ENCODE measurements at regions not wholly inside any gene's neighbourhood (a gene's known extent, or its start where the extent isn't known, plus 50 kb on each side); places are given as distances from the start of the nearest gene placed in this dataset.
A peak's percentile ranks its signal among the peaks of the same experiment; 100 is the strongest.
"Not testable (repeated sequence)": the region's sequence is repeated elsewhere in the genome, so short reads cannot be mapped to it uniquely, and the experiment has no call there.

DNA sequence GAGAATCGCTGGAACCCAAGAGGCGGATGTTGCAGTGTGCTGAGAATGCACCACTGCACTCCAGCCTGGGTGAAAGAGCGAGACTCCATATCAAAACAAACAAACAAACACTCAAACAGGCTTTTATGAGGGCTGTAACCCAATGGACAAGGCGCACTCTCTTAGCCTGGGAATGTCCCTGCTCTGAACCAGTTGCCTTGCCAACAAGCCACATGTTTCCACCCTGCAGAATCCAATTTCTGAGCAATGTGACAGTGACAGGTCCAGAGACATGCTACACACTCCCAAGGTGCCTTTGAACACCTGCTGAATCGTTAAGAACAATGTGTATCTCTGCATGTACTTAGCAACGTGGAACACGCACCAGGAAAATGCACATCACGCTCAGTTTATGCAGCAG is 186.8 kb upstream of the AUTS2 start:
- DNase-seq (ENCODE audit: low read depth in 3 of 3, low spot score in 2 of 3), result no peak

DNA sequence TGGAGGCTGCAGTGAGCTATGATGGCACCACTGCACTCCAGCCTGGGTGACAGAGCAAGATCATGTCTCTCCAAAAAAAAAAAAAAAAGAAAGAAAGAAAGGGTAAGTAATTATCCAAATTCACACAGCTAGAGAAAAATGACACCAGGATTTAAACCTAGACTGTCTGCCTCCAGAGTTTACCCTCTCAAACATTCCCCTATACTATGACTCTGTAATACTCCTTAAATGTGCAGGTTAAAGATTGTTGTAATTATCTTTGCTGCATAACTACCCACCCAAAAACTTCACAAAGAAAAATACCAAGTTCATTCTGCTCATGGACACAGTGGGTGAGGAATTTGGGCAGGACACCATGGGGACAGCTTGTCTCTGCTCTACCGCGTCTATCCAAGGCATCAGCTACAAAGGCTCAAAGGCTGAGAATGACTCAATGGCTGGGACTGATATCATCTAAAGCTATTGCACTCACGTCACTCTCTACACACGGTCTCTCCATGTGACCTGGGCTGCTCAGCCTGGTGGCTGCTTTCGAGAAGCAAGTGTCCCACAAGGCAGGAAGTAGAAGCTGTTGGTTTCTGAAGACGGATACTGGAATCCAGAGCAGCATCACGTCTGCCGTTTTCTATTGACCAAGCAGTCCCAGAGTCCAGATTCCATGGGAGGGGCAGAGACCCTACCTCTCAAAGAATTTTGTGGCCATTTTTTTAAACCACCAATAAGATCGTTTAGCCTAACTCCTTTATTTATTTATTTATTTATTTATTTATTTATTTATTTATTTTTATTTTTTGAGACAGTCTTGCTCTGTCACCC is 185.7 kb upstream of the AUTS2 start:
- DNase-seq (ENCODE audit: low read depth in 3 of 3, low spot score in 2 of 3), result no peak

DNA sequence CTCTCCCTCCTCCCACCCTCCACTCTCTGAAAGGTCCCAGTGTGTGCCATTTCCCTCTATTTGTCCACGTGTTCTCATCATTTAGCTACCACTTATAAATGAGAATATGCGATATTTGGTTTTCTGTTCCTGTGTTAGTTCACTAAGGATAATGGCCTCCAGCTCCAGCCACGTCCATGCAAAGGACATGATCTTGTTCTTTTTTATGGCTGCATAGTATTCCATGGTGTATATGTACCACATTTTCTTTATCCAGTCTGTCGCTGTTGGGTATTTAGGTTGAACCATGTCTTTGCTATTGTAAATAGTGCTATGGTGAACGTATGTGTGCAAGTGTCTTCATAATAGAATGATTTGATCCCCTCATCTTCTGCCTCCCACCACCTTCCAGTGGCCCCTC is 183.7 kb upstream of the AUTS2 start:
- DNase-seq (ENCODE audit: low read depth in 3 of 3, low spot score in 2 of 3), result no peak

DNA sequence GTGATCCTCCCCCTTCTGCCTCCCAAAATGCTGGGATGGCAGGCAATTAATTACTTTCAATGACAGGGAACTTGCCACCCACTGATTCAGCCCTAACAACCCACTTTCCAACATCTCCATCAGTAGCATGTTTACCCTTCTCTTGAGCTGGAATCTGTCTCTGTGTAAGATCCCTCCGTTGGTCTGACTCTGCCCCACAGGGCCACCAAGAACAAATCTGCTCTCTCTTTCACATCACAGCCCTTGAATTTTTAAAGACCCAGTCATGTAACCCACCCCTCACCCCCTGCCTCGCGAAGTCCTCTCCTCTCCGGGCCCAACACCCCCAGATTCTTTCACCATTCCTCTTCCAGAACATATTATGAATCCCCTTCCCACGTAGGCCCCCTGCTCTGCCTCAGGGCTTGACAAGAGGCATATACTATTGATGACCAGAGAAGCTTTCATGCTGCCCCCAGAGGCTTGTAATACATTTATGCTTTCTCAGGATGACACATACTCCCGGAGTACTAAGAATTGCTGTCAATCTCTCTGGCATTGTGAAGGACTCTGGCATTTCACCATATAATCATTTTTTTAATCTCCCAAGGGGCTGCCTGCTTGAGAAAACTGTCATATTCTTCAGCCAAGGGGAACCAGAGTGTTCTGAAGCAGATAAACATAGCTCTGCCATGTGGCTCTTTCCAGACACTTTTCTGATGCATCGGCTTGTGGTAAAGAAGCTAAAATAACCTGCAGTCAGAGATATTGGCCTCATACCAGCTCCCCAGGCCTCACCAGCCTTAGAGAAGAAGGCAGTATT is 179.2 kb upstream of the AUTS2 start:
- no peak for DNase-seq (ENCODE audit: low read depth in 3 of 3, low spot score in 2 of 3)

DNA sequence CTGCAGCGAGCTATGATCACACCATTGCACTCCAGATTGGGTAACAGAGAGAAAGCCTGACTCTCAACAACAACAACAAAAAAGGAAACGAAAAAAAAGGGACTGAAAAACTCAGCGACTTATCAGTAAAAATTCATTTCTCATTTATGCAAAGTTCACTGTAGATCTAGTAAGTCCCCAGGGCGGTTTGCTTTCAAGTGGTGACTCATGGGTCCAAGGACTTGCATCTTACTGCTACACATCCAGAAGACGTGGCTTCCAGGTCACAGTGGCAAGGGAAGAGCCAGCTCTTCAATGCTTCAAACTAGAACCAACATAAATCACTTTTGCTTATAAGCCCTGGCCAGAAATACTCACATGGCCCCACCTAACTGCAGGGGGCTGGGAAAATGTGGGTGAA is 178.3 kb upstream of the AUTS2 start:
- no peak for DNase-seq (ENCODE audit: low read depth in 3 of 3, low spot score in 2 of 3)

DNA sequence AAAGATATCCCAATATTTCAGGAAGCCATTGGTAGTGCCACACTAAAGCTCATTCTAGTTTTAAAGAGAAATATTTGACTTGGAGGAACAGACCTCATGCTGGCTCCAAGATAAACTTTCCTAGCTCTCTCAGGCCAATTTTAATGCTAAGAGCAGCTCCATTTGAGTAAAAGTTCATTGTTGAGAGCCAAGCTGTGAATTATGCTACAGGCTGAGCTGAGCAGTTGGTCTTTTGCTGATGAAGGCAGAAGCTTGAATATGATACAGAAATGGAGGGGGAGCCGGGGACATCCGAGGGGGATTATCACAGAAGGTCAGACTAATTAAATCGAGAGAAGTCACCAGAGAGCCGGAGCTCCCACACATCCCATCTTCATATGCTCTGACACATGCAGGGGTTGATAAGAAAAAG is 175.7 kb upstream of the AUTS2 start:
- DNase-seq (ENCODE audit: low read depth in 3 of 3, low spot score in 2 of 3), result no peak

DNA sequence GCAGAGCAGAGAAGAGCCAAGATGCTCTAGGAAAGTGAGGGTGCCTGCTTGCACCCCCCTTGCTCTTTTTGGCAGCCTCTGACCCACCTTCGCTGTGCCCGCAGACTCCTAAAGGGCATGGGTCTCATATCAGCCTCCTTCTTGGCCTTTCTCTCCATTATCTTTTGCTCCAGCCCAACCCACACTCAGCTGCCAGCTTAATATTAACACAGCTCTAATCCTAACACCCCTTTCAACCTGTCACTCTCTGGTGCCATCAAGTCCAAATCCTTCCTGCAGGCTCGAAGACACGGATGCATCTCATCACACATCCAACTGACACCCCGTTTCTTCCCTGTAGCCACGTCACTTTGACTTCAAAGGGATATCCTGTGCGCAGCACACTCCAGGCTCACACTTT is 171.6 kb upstream of the AUTS2 start:
- no peak for DNase-seq (ENCODE audit: low read depth in 3 of 3, low spot score in 2 of 3)

DNA sequence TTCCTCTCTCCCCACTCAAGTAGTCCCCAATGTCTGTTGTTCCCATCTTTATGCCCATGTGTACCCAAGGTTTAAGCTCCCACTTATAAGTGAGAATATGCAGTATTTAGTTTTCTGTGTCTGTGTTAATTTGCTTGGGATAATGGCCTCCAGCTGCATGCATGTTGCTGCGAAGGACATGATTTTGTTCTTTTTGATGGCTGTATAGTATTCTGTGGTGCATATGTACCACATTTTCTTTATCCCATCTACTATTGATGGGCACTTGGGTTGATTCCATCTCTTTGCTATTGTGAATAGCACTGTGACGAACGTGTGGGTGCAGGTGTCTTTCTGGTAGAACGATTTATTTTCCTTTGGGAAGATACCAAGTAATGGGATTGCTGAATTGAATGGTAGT is 170.2 kb upstream of the AUTS2 start:
- no peak for DNase-seq (ENCODE audit: low read depth in 3 of 3, low spot score in 2 of 3)

DNA sequence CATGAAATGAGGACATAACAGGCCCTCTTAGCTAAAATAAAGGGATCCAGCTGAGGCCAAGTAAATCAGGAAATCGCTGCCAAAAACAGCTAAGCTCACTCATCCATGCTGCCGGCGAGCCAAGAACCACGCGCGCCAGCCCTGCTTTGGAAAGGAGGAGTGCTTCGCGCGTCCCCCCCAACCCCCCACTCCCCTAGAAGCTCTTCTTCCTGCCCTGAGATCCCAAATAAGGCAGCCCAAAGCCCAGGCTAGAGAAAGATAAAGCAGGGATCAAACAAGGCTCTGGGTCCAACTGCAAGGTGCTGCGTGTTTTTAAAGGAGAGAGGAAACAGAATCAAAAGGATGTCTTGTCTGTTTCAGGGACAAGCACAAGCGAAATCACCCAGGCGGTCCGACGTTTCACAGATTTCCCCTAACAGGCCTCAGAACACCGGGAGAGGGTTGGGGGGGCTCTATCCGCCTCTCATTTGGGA is 168.3 kb upstream of the AUTS2 start:
- DNase-seq (ENCODE audit: low read depth in 3 of 3, low spot score in 2 of 3), result peak; percentile 41 to 50 (median 41)

DNA sequence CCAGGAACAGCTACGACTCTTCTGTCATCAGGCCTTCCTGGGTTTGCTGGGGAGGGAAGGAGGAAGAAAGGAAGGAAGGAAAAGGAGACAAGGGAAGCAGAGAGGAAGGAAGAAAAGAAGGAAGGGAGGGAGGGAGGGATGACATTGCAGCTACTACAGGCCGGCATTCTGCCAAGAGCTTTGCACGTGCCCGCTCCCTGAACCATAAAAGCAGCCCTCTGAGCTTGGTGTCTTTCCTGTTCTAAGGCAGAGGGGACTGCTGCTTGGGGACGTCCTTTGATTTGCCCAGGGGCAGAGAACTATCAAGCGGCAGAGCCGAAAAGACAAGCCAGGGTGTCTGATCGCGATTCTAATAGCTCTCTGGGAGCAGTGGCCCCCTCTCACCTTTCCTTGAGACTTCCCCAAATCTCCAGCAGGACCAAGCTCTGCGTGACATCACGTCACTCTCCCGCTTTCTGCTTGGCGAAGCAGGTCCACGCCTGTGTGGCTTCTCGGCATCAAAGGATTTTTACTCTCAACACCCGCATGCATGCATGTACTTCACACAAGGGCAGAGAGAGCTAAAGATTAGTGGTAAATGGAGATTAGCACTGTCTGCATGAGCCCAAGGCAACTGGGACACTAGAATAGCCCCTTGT is 167.8 kb upstream of the AUTS2 start:
- peak in 2 of 3 donors; percentile 42 to 54 for DNase-seq (ENCODE audit: low read depth in 3 of 3, low spot score in 2 of 3)

DNA sequence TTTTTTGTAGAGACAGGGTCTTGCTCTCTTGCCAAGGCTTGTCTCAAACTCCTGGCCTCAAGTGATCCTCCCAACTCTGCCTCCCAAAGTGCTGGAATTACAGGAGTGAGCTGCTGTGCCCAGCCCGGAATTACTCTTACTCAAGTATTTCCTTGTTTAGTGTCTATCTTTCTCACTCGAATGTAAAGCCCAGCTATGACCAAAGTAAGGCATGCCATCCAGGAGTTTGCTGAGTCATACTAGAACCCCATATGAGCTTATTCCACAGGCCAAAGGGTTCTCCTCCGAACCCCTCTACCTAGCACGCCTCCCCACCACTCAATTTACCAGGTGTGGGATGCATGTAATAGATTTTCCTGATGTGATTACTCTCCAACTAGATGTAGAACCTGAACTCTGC is 166.6 kb upstream of the AUTS2 start:
- no peak for DNase-seq (ENCODE audit: low read depth in 3 of 3, low spot score in 2 of 3)

DNA sequence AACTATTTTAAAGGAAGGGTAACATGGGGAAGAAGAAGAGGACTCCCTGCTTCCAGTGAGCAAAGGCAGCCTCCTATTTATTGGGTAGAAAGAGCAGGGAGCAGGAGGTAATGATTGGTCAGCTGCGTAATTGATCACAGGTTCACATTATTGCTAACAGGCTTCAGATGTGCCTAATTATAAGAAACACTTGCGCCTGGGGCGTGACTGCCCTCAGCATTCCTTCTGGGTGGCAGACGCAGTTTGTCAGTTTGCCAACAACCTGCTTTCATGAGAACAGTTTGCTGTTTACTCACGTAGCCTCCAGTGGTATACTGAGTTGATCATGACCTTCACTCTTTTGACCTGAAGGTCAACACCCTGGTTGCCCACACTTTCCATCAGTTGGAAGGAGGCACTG is 166.0 kb upstream of the AUTS2 start:
- DNase-seq (ENCODE audit: low read depth in 3 of 3, low spot score in 2 of 3), result not testable (repeated sequence)

DNA sequence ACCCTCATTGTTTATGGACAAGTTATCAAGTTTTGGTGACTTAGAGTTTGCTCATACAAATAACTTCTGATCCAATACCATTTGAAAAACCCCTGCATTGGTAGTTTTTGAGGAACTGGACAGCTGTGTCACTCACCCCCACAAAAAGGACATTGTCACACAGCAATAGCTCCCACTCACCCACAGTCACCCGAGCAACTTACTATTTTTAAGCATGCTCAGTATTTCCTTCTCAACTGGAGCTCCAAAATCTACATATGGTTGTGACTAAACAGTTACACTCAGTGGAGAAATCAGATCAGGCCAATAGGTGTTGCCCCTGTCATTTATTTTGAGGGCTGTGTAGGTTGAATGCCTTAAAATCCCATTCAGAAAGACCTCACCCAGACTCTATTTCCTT is 165.2 kb upstream of the AUTS2 start:
- no peak for DNase-seq (ENCODE audit: low read depth in 3 of 3, low spot score in 2 of 3)

DNA sequence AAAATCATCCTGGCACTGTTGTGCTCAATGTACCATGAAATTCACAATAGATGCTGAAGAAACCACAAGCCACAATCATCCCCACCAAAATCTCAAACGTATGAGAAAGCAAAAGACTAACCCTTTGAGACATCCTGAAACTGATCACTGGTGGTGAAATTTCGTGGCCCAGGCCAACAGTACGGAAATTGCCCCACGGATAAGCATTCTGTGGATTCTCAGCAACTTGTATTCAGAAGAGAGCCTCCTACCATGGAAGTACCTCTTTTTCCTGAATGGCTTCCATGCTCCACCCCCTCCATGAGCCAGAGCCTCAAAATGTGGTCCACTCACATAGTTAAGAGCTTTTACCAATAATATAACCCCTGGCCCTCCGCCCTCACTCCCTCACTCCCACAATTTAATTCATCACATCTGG is 163.9 kb upstream of the AUTS2 start:
- DNase-seq (ENCODE audit: low read depth in 3 of 3, low spot score in 2 of 3), result no peak

DNA sequence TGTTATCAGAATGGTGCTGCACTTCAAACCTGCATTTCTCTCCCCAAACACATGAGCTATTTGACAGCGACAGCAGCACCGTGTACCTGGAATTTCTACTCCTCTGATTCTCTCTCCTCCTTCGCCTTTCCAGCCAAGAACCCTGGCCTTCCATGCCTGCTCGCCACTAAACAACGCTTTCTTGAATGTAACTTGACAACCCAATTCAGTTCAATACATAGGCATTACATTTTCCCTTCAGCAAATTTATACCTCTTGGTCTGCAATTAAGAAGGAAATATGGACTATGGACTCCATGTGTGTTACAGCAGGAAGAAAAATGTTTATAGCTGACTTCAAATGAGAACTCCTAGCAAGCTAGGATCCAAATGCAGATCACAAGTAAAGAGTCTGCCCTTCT is 162.6 kb upstream of the AUTS2 start:
- no peak for DNase-seq (ENCODE audit: low read depth in 3 of 3, low spot score in 2 of 3)

DNA sequence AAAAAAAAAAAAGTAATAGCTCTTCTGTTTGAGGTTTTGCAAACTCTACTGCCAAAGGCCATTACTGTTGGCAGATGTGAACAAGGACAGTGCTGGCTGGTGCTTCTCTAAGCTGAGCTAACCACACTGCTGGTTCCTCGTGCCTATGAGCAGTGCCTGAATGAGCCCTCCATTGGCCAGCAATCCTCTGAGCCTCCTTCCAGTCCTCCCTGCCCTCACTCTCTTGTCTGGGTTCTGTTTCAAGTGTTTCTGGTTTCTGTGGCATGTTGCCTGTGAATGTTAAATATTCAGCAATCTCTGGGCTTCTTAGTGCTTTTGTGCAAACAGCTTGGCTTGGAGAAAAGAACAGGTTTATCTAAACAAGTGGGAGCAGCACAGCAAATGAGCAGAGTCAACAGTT is 161.3 kb upstream of the AUTS2 start:
- no peak for DNase-seq (ENCODE audit: low read depth in 3 of 3, low spot score in 2 of 3)

DNA sequence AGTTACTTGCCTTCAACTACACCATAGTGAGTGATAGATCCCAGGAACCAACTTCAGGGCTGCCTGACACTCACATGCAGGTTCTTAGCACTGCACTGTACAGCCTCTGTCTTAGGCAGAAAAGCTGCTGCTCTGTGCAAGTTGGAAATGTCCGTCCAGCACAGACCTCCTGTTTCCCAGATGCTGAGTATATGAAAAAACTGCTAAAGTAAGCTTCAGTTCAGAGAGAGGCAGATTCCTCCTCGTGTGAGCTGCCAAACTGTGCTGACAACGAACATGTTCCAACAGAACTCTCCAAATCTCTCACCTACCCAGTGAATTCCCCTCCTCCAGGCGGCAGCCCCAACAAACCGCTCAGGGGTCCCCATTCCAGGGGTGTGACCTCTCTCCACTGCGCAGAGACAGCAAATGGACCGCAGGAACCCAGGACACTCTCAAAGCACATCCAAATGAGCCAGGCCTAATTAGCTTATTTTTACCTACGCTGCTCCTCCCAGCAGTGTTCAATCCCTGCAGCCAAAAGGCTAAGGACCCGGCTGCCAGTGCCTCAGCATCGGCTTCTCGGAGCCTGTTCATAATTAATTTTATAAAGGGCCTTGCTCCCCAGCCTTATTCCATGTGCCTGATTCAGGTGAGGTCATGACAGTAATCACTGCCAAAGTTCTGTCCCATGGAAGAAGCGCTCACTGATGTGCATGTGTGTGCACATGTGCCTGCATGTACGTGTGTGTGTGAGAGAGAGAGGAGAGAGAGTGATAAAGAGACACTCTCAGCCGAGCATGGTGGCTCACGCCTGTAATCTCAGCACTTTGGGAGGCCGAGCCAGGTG is 159.5 kb upstream of the AUTS2 start:
- no peak for DNase-seq (ENCODE audit: low read depth in 3 of 3, low spot score in 2 of 3)

DNA sequence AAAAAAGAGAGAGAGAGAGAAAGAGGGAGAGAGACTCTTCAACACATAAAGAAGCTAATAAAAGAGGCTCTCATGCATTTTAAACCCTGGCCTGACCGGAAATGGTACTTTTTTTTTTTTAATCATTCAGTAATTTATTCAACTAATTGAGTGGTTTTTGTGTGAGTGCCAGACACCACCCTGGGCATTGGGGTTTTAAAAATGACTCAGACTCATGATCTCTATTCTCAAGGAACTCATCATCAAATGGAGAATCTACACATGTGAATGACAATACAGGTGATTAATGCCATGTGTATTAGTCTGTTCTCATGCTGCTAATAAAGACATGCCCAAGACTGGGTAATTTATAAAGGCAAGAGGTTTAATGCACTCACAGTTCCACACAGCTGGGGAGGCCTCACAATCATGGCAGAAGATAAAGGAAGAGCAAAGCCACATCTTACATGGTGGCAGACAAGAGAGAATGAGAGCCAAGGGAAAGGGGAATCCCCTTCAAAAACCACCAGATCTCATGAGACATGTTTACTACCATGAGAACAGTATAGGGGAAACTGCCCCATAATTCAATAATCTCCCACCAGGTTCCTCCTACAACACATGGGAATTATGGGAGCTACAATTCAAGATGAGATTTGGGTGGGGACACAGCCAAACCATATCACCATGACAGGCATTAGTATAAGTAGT is 158.5 kb upstream of the AUTS2 start:
- DNase-seq (ENCODE audit: low read depth in 3 of 3, low spot score in 2 of 3), result no peak

DNA sequence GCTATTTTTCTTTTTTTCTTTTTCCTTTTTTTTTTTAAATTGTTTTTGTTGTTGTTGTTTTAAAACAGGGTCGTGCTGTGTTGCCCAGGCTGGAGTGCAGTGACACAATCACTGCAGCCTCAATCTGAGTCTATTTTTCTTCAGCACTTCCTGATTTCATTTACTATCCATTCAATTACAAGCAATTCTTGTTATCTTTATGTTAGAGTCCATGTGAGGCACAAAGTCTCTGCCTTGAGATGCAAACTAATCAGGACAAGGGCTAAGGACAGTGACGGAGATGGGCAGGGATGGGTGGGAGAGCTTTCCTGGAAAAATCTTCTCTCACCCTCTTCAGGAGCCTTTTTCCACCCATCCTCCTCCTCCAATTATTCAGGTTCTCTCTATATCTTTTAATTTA is 157.3 kb upstream of the AUTS2 start:
- no peak for DNase-seq (ENCODE audit: low read depth in 3 of 3, low spot score in 2 of 3)

DNA sequence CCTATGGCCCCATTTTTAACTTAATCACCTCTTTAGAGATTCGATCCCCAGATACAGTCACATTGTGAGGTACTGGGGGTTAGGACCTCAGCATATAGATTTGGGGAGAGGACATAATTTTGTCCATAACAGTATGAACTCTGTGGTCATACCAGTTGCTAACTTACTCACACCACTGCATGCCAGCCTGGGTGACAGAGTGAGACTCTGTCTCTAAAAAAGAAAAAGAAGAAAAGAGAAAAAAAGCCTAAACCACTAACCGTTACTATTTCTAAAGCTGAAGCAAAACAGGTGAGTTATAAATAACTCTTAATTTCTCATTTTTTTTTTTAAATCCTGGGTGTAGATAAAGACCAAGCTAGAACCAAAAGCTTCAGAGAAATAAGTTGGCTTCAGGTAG is 155.1 kb upstream of the AUTS2 start:
- no peak for DNase-seq (ENCODE audit: low read depth in 3 of 3, low spot score in 2 of 3)
